ENCODE measurements at regions not wholly inside any gene's neighbourhood (a gene's known extent, or its start where the extent isn't known, plus 50 kb on each side); places are given as distances from the start of the nearest gene placed in this dataset.
"Not testable (repeated sequence)": the region's sequence is repeated elsewhere in the genome, so short reads cannot be mapped to it uniquely, and the experiment has no call there.

DNA sequence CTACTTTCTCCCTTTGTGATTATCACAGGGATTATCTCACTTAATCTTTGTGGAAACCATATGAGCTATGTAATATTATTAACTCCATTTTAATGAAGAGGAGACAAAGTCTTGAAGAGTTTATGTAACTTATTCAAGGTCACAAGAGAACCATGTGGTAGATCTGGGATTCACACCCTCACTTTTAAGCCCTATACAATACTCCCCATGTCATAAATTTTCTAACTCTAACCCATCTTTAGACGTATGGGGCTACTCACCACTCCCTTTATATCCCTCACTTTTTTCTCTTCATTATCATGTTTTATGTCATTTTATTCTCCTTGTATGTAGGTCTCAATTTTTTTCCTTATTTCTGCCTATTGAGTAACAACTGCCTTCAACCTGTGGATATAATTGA lies 126.4 kb upstream of the AHI1 start:
- no peak overlapping the region for H2AFZ ChIP-seq (ENCODE audit: low read length)
- no peaks in the 10 kb centered on the region for H3K36me3 ChIP-seq (replicated peaks; ENCODE audit: insufficient read depth, low read length)
- no peaks in the 10 kb centered on the region for H3K9me3 ChIP-seq (replicated peaks; ENCODE audit: insufficient read depth, low read length)
- no peak for DNase-seq
- no peaks in the 10 kb centered on the region for H4K20me1 ChIP-seq (ENCODE audit: insufficient read depth, low read length)
- no peaks in the 10 kb centered on the region for H3K79me2 ChIP-seq (ENCODE audit: low read length)
- TF ChIP-seq EZH2phosphoT487 (IDR thresholded peaks at IDR 0.05; ENCODE audit: low read length) = no peak
- TF ChIP-seq, protein P1, sequence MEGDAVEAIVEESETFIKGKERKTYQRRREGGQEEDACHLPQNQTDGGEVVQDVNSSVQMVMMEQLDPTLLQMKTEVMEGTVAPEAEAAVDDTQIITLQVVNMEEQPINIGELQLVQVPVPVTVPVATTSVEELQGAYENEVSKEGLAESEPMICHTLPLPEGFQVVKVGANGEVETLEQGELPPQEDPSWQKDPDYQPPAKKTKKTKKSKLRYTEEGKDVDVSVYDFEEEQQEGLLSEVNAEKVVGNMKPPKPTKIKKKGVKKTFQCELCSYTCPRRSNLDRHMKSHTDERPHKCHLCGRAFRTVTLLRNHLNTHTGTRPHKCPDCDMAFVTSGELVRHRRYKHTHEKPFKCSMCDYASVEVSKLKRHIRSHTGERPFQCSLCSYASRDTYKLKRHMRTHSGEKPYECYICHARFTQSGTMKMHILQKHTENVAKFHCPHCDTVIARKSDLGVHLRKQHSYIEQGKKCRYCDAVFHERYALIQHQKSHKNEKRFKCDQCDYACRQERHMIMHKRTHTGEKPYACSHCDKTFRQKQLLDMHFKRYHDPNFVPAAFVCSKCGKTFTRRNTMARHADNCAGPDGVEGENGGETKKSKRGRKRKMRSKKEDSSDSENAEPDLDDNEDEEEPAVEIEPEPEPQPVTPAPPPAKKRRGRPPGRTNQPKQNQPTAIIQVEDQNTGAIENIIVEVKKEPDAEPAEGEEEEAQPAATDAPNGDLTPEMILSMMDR (IDR thresholded peaks at IDR 0.05; ENCODE audit: low read length) = no peak
- no peak overlapping the region for H3K9ac ChIP-seq (ENCODE audit: low read length)
- no peak overlapping the region for H3K27ac ChIP-seq (ENCODE audit: low read length)
- no peaks in the 10 kb centered on the region for H3F3A ChIP-seq (ENCODE audit: insufficient read depth, low read length)
- H3K4me1 ChIP-seq (ENCODE audit: low read length) = no peaks in the 10 kb centered on the region
- no peak overlapping the region for H3K4me2 ChIP-seq (ENCODE audit: low read depth, low read length)
- no peak overlapping the region for H3K4me3 ChIP-seq (ENCODE audit: low read length)
- H3K9me2 ChIP-seq (replicated peaks; ENCODE audit: insufficient read depth, low read length) = no peaks in the 10 kb centered on the region
- H3K27me3 ChIP-seq (replicated peaks; ENCODE audit: insufficient read depth, low read length) = no peaks in the 10 kb centered on the region

DNA sequence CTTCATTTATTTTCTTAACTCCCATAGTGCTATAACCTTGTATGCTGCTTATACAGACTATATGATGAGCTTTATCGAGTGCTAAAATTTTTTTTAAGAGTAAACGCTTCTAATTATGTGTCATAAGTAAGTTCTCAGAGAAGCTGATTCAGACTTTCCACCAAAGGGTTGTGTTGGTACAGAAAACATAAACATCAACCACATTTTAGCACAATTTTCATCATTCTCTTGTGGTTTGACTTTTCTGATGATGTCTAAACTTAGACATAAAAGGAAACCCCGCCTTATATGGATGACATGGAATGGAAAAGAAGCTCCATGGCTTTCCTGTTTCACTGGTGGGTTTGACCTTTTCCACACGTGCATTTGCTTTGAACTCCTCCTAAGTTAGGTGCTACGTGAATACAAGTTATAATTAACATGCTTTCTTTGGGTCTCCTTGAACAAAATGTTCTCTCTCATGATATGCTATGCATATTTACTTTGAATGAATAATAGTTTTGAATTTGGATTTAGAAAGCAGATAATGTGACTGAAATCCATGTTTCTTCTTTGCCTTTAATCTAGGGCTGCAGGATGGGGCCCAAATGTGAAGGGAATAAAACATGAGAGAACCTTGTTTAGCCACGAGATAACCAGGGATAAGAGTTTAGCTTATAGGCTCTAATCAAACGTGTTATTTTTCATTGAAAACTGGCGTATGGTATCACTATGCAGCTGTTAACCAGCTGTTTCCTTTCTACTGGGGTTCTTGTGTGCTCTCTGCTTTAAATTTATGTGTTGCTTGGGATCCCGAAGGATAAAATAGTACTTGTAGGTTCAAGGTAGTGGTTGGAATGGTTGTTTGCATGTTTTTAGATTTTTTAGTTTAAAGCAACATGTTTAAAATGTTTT lies 127.1 kb upstream of the AHI1 start:
- Histone ChIP-seq H3K4me2 (ENCODE audit: low read depth, low read length) (no peak overlapping the region), H3K27ac (ENCODE audit: low read length) (no peak overlapping the region), H3K36me3 (replicated peaks; ENCODE audit: insufficient read depth, low read length) (no peaks in the 10 kb centered on the region), H3K4me1 (ENCODE audit: low read length) (no peaks in the 10 kb centered on the region), H3K4me3 (ENCODE audit: low read length) (no peak overlapping the region), H3K27me3 (replicated peaks; ENCODE audit: insufficient read depth, low read length) (no peaks in the 10 kb centered on the region), H3F3A (ENCODE audit: insufficient read depth, low read length) (no peaks in the 10 kb centered on the region), H3K79me2 (ENCODE audit: low read length) (no peaks in the 10 kb centered on the region), H3K9me2 (replicated peaks; ENCODE audit: insufficient read depth, low read length) (no peaks in the 10 kb centered on the region), H3K9ac (ENCODE audit: low read length) (no peak overlapping the region), H4K20me1 (ENCODE audit: insufficient read depth, low read length) (no peaks in the 10 kb centered on the region), H2AFZ (ENCODE audit: low read length) (no peak overlapping the region), H3K9me3 (replicated peaks; ENCODE audit: insufficient read depth, low read length) (no peaks in the 10 kb centered on the region)
- no peak for DNase-seq
- no peak for TF ChIP-seq EZH2phosphoT487 (IDR thresholded peaks at IDR 0.05; ENCODE audit: low read length)
- TF ChIP-seq, protein P1 (IDR thresholded peaks at IDR 0.05; ENCODE audit: low read length) = no peak
- no peak for TF ChIP-seq EZH2 (optimal IDR thresholded peaks at IDR 0.05; ENCODE audit: low read depth, low read length)

DNA sequence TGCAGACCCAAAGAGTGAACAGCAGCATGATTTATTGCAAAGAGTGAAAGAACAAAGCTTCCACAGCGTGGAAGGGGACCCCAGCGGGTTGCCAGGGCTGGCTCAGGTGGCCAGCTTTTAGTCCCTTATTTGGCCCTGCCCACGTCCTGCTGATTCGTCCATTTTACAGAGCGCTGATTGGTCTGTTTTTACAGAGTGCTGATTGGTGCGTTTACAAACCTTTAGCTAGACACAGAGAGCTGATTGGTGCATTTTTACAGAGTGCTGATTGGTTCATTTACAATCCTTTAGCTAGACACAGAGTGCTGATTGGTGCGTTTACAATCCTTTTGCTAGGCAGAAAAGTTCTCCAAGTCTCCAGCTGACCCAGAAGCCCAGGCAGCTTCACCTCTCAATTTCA lies 128.5 kb upstream of the AHI1 start:
- H3K9me3 ChIP-seq (replicated peaks; ENCODE audit: insufficient read depth, low read length); H3K9me2 ChIP-seq (replicated peaks; ENCODE audit: insufficient read depth, low read length); H3K27me3 ChIP-seq (replicated peaks; ENCODE audit: insufficient read depth, low read length); H3K4me1 ChIP-seq (ENCODE audit: low read length); H2AFZ ChIP-seq (ENCODE audit: low read length); H3K79me2 ChIP-seq (ENCODE audit: low read length); H3K4me3 ChIP-seq (ENCODE audit: low read length); H4K20me1 ChIP-seq (ENCODE audit: insufficient read depth, low read length); DNase-seq; H3K36me3 ChIP-seq (replicated peaks; ENCODE audit: insufficient read depth, low read length); H3F3A ChIP-seq (ENCODE audit: insufficient read depth, low read length); H3K9ac ChIP-seq (ENCODE audit: low read length); H3K4me2 ChIP-seq (ENCODE audit: low read depth, low read length); H3K27ac ChIP-seq (ENCODE audit: low read length): not testable (repeated sequence)

DNA sequence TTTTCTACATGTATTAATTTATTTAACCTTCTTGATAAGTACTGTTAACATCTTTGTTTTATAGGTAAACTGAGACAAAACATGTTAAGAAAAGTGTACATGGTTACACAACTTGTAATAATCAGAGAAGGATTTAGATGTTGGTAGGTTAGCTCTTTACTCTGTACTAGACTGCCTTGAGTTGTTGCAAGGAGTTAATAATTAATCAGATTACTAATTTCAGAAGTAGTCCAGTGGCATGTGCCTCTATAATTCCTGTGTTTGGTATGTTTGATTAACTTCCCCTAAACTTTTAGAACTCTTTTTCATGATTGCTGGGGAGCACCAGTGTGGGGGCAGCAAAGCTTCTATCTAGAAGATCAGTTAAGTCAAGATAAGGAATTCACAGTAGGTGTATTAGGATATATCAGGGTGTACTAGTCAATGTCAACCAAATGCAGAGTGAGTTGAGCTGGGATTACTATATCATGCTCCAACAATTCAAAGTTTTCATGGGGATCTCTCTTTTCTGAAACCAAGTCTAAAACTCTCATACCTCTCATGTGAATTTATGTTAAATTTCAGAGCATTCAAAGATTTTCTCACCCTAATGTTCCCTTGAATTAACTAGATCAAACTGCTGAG lies 129.7 kb upstream of the AHI1 start:
- no peaks in the 10 kb centered on the region for H3K4me1 ChIP-seq (ENCODE audit: low read length)
- TF ChIP-seq EZH2 (optimal IDR thresholded peaks at IDR 0.05; ENCODE audit: low read depth, low read length) = no peak
- no peak for TF ChIP-seq EZH2phosphoT487 (IDR thresholded peaks at IDR 0.05; ENCODE audit: low read length)
- TF ChIP-seq, protein P1 (IDR thresholded peaks at IDR 0.05; ENCODE audit: low read length) = no peak
- H3K9ac ChIP-seq (ENCODE audit: low read length) = no peak overlapping the region
- H3K4me3 ChIP-seq (ENCODE audit: low read length) = no peak overlapping the region
- H2AFZ ChIP-seq (ENCODE audit: low read length) = no peak overlapping the region
- no peak overlapping the region for H3K27ac ChIP-seq (ENCODE audit: low read length)
- no peaks in the 10 kb centered on the region for H3K9me2 ChIP-seq (replicated peaks; ENCODE audit: insufficient read depth, low read length)
- no peaks in the 10 kb centered on the region for H3K27me3 ChIP-seq (replicated peaks; ENCODE audit: insufficient read depth, low read length)
- DNase-seq = no peak
- no peaks in the 10 kb centered on the region for H3F3A ChIP-seq (ENCODE audit: insufficient read depth, low read length)
- H3K9me3 ChIP-seq (replicated peaks; ENCODE audit: insufficient read depth, low read length) = no peaks in the 10 kb centered on the region
- H4K20me1 ChIP-seq (ENCODE audit: insufficient read depth, low read length) = no peaks in the 10 kb centered on the region
- no peaks in the 10 kb centered on the region for H3K79me2 ChIP-seq (ENCODE audit: low read length)
- no peak overlapping the region for H3K4me2 ChIP-seq (ENCODE audit: low read depth, low read length)
- no peaks in the 10 kb centered on the region for H3K36me3 ChIP-seq (replicated peaks; ENCODE audit: insufficient read depth, low read length)
